ENCODE measurements at regions not wholly inside any gene's neighbourhood (a gene's known extent, or its start where the extent isn't known, plus 50 kb on each side); places are given as distances from the start of the nearest gene placed in this dataset.

GRCh38 chr1:19015476-19015875 lies 59.0 kb upstream of the IFFO2 start:
- no peak for TF ChIP-seq CTCF (IDR thresholded peaks at IDR 0.05)
- no peak for TF ChIP-seq TAF1 (IDR thresholded peaks at IDR 0.05; ENCODE audit: borderline replicate concordance, low read depth, low read length)
- no peak for TF ChIP-seq FOSL2 (IDR thresholded peaks at IDR 0.05; ENCODE audit: borderline replicate concordance, low read depth)
- no peak for TF ChIP-seq USF2 (IDR thresholded peaks at IDR 0.05; ENCODE audit: borderline replicate concordance, low read depth, low read length)
